ENCODE measurements at regions not wholly inside any gene's neighbourhood (a gene's known extent, or its start where the extent isn't known, plus 50 kb on each side); places are given as distances from the start of the nearest gene placed in this dataset.

DNA sequence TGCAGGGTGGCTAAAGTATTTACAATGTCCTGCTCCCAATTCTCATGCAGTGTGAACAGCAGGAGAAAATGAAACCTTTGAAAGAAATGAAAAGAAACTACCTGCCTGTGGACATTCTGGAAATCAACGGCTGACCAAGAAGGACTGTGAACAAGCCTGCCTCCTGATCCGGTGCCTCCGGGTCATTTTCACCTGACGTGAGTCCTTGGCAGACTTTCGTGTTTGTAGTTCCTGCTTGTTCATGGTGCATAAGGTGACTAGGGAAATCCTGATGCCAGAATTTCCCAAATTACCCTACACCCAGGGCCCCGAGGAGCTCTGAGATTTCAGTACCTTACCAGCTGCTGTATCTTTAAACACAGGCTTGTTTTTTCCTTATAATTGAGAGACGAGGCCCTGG is 317.5 kb downstream of the TLE1 start:
- Histone ChIP-seq H3K9me3 (ENCODE audit: low read depth) (no peaks in the 10 kb centered on the region), H3K27me3 (no peaks in the 10 kb centered on the region), H3K4me1 (ENCODE audit: insufficient read depth) (peaks cover 5% of the 10 kb centered on the region), H3K79me2 (no peaks in the 10 kb centered on the region), H2AFZ (no peak overlapping the region), H3K4me3 (no peak overlapping the region), H4K20me1 (ENCODE audit: insufficient read depth, poor library complexity, severe bottlenecking) (no peaks in the 10 kb centered on the region), H3K27ac (no peak overlapping the region), H3K9me2 (replicated peaks; ENCODE audit: insufficient read depth) (no peaks in the 10 kb centered on the region), H3K36me3 (replicated peaks; ENCODE audit: insufficient read depth, low read depth) (no peaks in the 10 kb centered on the region), H3K4me2 (no peak overlapping the region)
- TF ChIP-seq EZH2 (IDR thresholded peaks at IDR 0.05; ENCODE audit: borderline replicate concordance) (no peak), EZH2phosphoT487 (IDR thresholded peaks at IDR 0.05; ENCODE audit: low read depth, severe bottlenecking, unreplicated experiment) (no peak)
- TF ChIP-seq, protein P1, sequence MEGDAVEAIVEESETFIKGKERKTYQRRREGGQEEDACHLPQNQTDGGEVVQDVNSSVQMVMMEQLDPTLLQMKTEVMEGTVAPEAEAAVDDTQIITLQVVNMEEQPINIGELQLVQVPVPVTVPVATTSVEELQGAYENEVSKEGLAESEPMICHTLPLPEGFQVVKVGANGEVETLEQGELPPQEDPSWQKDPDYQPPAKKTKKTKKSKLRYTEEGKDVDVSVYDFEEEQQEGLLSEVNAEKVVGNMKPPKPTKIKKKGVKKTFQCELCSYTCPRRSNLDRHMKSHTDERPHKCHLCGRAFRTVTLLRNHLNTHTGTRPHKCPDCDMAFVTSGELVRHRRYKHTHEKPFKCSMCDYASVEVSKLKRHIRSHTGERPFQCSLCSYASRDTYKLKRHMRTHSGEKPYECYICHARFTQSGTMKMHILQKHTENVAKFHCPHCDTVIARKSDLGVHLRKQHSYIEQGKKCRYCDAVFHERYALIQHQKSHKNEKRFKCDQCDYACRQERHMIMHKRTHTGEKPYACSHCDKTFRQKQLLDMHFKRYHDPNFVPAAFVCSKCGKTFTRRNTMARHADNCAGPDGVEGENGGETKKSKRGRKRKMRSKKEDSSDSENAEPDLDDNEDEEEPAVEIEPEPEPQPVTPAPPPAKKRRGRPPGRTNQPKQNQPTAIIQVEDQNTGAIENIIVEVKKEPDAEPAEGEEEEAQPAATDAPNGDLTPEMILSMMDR (IDR thresholded peaks at IDR 0.05; ENCODE audit: poor library complexity), result no peak
- 79% methylated on average over 7 of the region's 7 CpGs for WGBS (ENCODE audit: low lambda C conversion rate, missing lambda C conversion rate)
- DNase-seq (ENCODE audit: low spot score), result no peak

DNA sequence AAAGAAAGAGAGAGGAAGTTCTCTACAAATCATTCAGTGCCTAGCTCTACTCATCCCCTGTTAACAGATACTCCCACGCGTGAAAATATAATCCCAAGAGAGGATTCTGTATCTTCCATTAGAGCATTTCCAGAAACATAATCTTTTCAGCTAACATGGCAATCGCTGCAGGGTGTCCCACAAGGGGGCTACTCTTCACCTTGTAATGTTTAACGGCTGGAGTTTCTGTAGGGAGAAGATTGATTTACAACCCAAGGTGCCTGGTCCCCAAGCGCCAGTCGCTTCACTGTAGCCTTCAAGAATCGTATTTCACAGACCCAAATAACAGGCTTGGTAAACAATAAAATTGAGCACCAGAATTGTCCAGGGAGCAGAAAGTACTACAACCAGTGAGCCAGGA is 318.7 kb downstream of the TLE1 start:
- TF ChIP-seq, protein P1 (IDR thresholded peaks at IDR 0.05; ENCODE audit: poor library complexity), result no peak
- TF ChIP-seq EZH2 (IDR thresholded peaks at IDR 0.05; ENCODE audit: borderline replicate concordance), result no peak
- no peak for TF ChIP-seq EZH2phosphoT487 (IDR thresholded peaks at IDR 0.05; ENCODE audit: low read depth, severe bottlenecking, unreplicated experiment)
- no peaks in the 10 kb centered on the region for H3K9me3 ChIP-seq (ENCODE audit: low read depth)
- H3K9me2 ChIP-seq (replicated peaks; ENCODE audit: insufficient read depth), result no peaks in the 10 kb centered on the region
- no peaks in the 10 kb centered on the region for H3K36me3 ChIP-seq (replicated peaks; ENCODE audit: insufficient read depth, low read depth)
- H3K4me1 ChIP-seq (ENCODE audit: insufficient read depth), result peaks cover 4% of the 10 kb centered on the region
- no peak for DNase-seq (ENCODE audit: low spot score)
- no peaks in the 10 kb centered on the region for H4K20me1 ChIP-seq (ENCODE audit: insufficient read depth, poor library complexity, severe bottlenecking)
- H3K27me3 ChIP-seq, result no peaks in the 10 kb centered on the region
- peak overlapping the region; percentile 0 for H3K27ac ChIP-seq
- H3K4me2 ChIP-seq, result no peak overlapping the region
- WGBS (ENCODE audit: low lambda C conversion rate, missing lambda C conversion rate), result 26% methylated on average over 7 of the region's 7 CpGs
- no peak overlapping the region for H3K4me3 ChIP-seq
- no peak overlapping the region for H2AFZ ChIP-seq
- no peaks in the 10 kb centered on the region for H3K79me2 ChIP-seq

DNA sequence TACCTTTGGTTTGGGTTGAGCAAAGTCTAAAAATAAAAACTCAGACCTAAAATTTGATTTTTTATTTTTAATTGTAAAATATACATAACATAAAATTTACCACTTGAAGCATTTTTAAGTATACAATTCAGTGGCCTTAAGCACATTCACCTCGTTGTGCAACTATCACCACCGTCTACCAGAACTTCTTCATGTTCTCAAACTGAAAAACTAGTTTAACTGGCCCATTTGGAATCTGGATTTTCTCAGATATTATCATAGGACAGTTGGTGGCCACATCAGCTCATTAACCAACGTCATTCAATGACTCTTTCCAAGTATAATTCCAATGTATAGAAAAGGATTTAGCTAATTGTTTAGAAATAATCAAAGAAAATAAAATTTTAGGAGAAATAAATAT is 319.3 kb downstream of the TLE1 start:
- H3K4me1 ChIP-seq (ENCODE audit: insufficient read depth), result no peaks in the 10 kb centered on the region
- H3K9me2 ChIP-seq (replicated peaks; ENCODE audit: insufficient read depth), result no peaks in the 10 kb centered on the region
- H3K4me3 ChIP-seq, result no peak overlapping the region
- no peak overlapping the region for H3K27ac ChIP-seq
- no peaks in the 10 kb centered on the region for H3K27me3 ChIP-seq
- 52% methylated on average over 3 of the region's 3 CpGs for WGBS (ENCODE audit: low lambda C conversion rate, missing lambda C conversion rate)
- no peaks in the 10 kb centered on the region for H4K20me1 ChIP-seq (ENCODE audit: insufficient read depth, poor library complexity, severe bottlenecking)
- no peaks in the 10 kb centered on the region for H3K36me3 ChIP-seq (replicated peaks; ENCODE audit: insufficient read depth, low read depth)
- TF ChIP-seq EZH2 (IDR thresholded peaks at IDR 0.05; ENCODE audit: borderline replicate concordance) (no peak), EZH2phosphoT487 (IDR thresholded peaks at IDR 0.05; ENCODE audit: low read depth, severe bottlenecking, unreplicated experiment) (no peak)
- TF ChIP-seq, protein P1 (IDR thresholded peaks at IDR 0.05; ENCODE audit: poor library complexity), result no peak
- no peak overlapping the region for H3K4me2 ChIP-seq
- H3K79me2 ChIP-seq, result no peaks in the 10 kb centered on the region
- H2AFZ ChIP-seq, result no peak overlapping the region
- DNase-seq (ENCODE audit: low spot score), result no peak
- no peaks in the 10 kb centered on the region for H3K9me3 ChIP-seq (ENCODE audit: low read depth)

DNA sequence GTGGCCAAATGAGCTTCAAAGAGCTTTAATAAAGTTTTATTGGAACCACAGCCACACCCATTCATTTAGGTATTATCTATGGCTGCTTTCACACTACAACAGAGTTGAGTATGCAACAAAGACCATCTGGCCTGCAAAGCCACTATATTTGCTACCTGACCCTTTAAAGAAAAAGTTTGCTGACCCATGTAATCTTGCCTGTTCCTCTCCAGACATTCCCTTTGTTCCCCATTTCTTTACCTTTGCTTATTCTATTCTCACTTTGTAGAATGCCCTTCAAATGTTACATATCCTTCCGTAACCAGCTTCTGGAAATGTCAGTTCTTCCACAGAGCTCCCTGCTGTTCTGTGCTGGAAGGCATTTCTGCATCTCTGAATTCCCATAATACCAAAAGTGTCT is 320.2 kb downstream of the TLE1 start:
- Histone ChIP-seq H3K27ac (no peak overlapping the region), H3K27me3 (no peaks in the 10 kb centered on the region), H3K4me1 (ENCODE audit: insufficient read depth) (no peaks in the 10 kb centered on the region), H3K79me2 (no peaks in the 10 kb centered on the region), H4K20me1 (ENCODE audit: insufficient read depth, poor library complexity, severe bottlenecking) (no peaks in the 10 kb centered on the region), H3K9me3 (ENCODE audit: low read depth) (no peaks in the 10 kb centered on the region), H3K9me2 (replicated peaks; ENCODE audit: insufficient read depth) (no peaks in the 10 kb centered on the region), H2AFZ (no peak overlapping the region), H3K36me3 (replicated peaks; ENCODE audit: insufficient read depth, low read depth) (no peaks in the 10 kb centered on the region), H3K4me3 (no peak overlapping the region), H3K4me2 (no peak overlapping the region)
- no peak for DNase-seq (ENCODE audit: low spot score)
- TF ChIP-seq EZH2phosphoT487 (IDR thresholded peaks at IDR 0.05; ENCODE audit: low read depth, severe bottlenecking, unreplicated experiment) (no peak), EZH2 (IDR thresholded peaks at IDR 0.05; ENCODE audit: borderline replicate concordance) (no peak)
- TF ChIP-seq, protein P1 (IDR thresholded peaks at IDR 0.05; ENCODE audit: poor library complexity), result no peak
- 92% methylated on average over 1 of the region's 1 CpG for WGBS (ENCODE audit: low lambda C conversion rate, missing lambda C conversion rate)

Data from hepatocyte (in vitro differentiated cells).